ENCODE measurements at regions not wholly inside any gene's neighbourhood (a gene's known extent, or its start where the extent isn't known, plus 50 kb on each side); places are given as distances from the start of the nearest gene placed in this dataset.

DNA sequence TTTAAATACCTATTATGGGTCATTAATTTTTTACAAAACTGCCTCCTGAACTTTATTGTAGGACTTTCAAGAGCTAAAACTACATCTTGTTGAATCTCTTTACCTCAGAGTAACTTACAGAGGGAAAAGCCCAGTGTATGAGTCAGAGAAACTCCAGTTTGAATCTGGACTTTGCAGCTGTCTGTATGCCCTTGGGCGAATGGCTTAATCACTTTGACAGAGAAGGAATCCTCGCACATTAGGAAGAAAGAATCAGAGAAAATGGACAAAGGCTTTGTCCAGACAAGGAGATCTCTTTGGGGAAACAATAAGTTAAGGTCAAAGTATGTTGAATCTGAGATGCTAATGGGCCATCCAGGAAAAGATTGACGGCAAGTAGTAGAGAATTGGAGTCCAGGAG, 484.2 kb upstream of the CELF2 start:
- whole genome bisulfite sequencing, 2 donors, result 88 to 90% methylated on average over 3 of the region's 3 CpGs
- TF ChIP-seq EP300 (IDR thresholded peaks at IDR 0.05), result no peak
- no peak for TF ChIP-seq POLR2A (IDR thresholded peaks at IDR 0.05)
- no peak for TF ChIP-seq POLR2AphosphoS5 (IDR thresholded peaks at IDR 0.05)
- TF ChIP-seq CTCF (IDR thresholded peaks at IDR 0.05), result no peak
- H3K4me3 ChIP-seq, result no peak overlapping the region
- DNase-seq, result no peak
- peaks cover 0 to 11% (median 8%) of the 10 kb centered on the region in 4 donors for H3K4me1 ChIP-seq
- H3K9me3 ChIP-seq, result no peaks in the 10 kb centered on the region
- H3K27ac ChIP-seq, result no peak overlapping the region
- no peaks in the 10 kb centered on the region for H3K36me3 ChIP-seq
- H3K27me3 ChIP-seq, result no peaks in the 10 kb centered on the region
- intact Hi-C loops (cut with DNase I), result no loop called here

GRCh38 chr10:10538326-10538725, 479.3 kb upstream of the CELF2 start:
- Histone ChIP-seq H3K36me3 (no peaks in the 10 kb centered on the region), H3K9me3 (no peaks in the 10 kb centered on the region), H3K27me3 (no peaks in the 10 kb centered on the region), H3K4me3 (no peak overlapping the region), H3K27ac (no peak overlapping the region), H3K4me1 (peaks cover 0 to 9% (median 0%) of the 10 kb centered on the region in 4 donors)
- 57 to 72% methylated on average over 1 of the region's 1 CpG for WGBS, 2 donors
- no peak for TF ChIP-seq EP300 (IDR thresholded peaks at IDR 0.05)
- TF ChIP-seq POLR2AphosphoS5 (IDR thresholded peaks at IDR 0.05), result no peak
- TF ChIP-seq POLR2A (IDR thresholded peaks at IDR 0.05), result no peak
- no peak for TF ChIP-seq CTCF (IDR thresholded peaks at IDR 0.05)
- DNase-seq, result no peak
- intact Hi-C loops (cut with DNase I), result no loop called here

GRCh38 chr10:10540398-10540797, 477.3 kb upstream of the CELF2 start:
- DNase-seq, result no peak
- TF ChIP-seq POLR2A (IDR thresholded peaks at IDR 0.05), result no peak
- H3K36me3 ChIP-seq, result no peaks in the 10 kb centered on the region
- H3K9me3 ChIP-seq, result no peaks in the 10 kb centered on the region
- WGBS, 2 donors, result 76 to 83% methylated on average over 3 of the region's 3 CpGs
- H3K4me1 ChIP-seq, result peaks cover 0 to 9% (median 0%) of the 10 kb centered on the region in 4 donors
- no peaks in the 10 kb centered on the region for H3K27me3 ChIP-seq
- H3K27ac ChIP-seq, result no peak overlapping the region
- no peak overlapping the region for H3K4me3 ChIP-seq
- intact Hi-C loops (cut with DNase I), result no loop called here

GRCh38 chr10:10542477-10542876, 475.2 kb upstream of the CELF2 start:
- Histone ChIP-seq H3K9me3 (no peaks in the 10 kb centered on the region), H3K4me3 (no peak overlapping the region), H3K4me1 (peaks cover 0 to 9% (median 0%) of the 10 kb centered on the region in 4 donors), H3K27ac (no peak overlapping the region), H3K27me3 (no peaks in the 10 kb centered on the region), H3K36me3 (no peaks in the 10 kb centered on the region)
- no peak for DNase-seq
- TF ChIP-seq CTCF (IDR thresholded peaks at IDR 0.05), result no peak
- no peak for TF ChIP-seq POLR2AphosphoS5 (IDR thresholded peaks at IDR 0.05)
- no peak for TF ChIP-seq POLR2A (IDR thresholded peaks at IDR 0.05)
- TF ChIP-seq EP300 (IDR thresholded peaks at IDR 0.05), result no peak
- 89 to 96% methylated on average over 1 of the region's 1 CpG for WGBS, 2 donors
- intact Hi-C loops (cut with DNase I), result no loop called here

- 68 to 74% methylated on average over 8 of the region's 8 CpGs for WGBS, 2 donors
- no peak overlapping the region for H3K4me3 ChIP-seq
- no peak overlapping the region for H3K27ac ChIP-seq
- TF ChIP-seq EP300 (IDR thresholded peaks at IDR 0.05), result no peak
- TF ChIP-seq POLR2A (IDR thresholded peaks at IDR 0.05), result no peak
- TF ChIP-seq CTCF (IDR thresholded peaks at IDR 0.05), result no peak
- TF ChIP-seq POLR2AphosphoS5 (IDR thresholded peaks at IDR 0.05), result no peak
- no peak for DNase-seq
- intact Hi-C loops (cut with DNase I), result no loop called here
- H3K4me1 ChIP-seq, result peaks cover 0 to 9% (median 0%) of the 10 kb centered on the region in 4 donors
- no peaks in the 10 kb centered on the region for H3K9me3 ChIP-seq
- H3K36me3 ChIP-seq, result no peaks in the 10 kb centered on the region
- no peaks in the 10 kb centered on the region for H3K27me3 ChIP-seq
These were observed 472.8 kb upstream of the CELF2 start for GRCh38 chr10:10544890-10545289.
